ENCODE measurements at regions not wholly inside any gene's neighbourhood (a gene's known extent, or its start where the extent isn't known, plus 50 kb on each side); places are given as distances from the start of the nearest gene placed in this dataset.

DNA sequence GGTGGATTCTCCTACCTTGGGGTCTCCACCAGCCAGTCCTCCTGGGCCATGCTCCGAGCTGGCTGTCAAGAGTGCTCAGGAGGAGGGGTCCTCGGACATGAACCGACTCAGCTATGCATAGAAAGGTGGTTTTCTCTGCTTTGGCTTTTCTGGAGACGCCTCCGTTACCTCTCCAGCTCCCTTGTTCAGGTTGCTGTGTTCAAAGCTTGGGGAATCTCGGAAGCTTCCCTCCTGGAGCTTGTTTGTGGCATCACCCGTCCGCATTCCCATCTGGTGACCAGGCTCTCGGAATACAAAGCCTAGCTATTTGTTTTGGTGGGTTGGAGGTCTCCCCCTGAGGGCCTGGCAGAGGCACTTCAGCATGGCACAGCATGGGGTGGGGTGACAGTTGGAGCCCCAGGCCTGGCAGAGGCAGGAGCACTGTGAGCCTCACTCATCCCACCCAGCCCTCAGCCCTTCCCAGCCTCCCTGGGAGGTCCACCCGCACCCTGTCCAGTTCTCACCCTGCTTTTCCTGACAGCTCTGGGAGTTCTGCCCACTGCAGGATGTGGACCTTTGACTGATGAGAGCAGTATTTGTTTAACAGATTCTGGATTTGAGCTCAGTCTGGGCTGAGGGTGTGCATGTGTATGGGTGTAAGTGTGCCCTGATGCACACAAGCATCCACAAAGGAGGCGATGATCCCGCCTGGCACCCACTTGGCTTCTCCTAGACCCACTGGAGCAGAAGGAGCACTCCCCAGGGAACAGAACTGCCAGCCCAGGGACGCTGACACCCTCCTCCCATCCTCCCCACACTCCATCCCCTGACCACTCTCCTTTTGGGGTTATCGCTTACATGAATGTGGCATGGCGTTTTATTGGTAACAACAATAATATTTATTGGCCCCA lies 107.3 kb upstream of the HS6ST1 start (continued):
- TF ChIP-seq, protein P1, sequence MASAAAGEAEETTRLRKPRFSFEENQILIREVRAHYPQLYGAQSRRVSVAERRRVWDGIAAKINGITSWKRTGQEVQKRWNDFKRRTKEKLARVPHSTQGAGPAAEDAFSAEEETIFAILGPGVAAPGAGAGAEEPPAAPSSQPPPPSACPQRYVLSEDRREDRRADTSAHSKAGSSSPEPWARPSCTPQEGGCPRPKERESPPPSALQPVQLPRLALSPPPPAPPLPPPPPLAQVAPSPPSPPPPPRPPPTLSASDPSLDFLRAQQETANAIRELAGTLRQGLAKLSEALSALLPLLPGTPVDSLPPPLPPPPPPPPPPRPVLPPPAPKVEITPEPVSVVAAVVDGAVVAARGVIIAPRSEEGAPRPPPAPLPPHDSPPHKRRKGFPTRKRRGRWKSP (CRISPR knock-in tag; IDR thresholded peaks at IDR 0.05): no peak
- TF ChIP-seq ZUFSP (CRISPR knock-in tag; IDR thresholded peaks at IDR 0.05; ENCODE audit: borderline replicate concordance) (no peak), GLMP (CRISPR knock-in tag; IDR thresholded peaks at IDR 0.05; ENCODE audit: borderline replicate concordance) (no peak), CREB1 (IDR thresholded peaks at IDR 0.05) (no peak), CREB1 (CRISPR knock-in tag; IDR thresholded peaks at IDR 0.05) (no peak)

DNA sequence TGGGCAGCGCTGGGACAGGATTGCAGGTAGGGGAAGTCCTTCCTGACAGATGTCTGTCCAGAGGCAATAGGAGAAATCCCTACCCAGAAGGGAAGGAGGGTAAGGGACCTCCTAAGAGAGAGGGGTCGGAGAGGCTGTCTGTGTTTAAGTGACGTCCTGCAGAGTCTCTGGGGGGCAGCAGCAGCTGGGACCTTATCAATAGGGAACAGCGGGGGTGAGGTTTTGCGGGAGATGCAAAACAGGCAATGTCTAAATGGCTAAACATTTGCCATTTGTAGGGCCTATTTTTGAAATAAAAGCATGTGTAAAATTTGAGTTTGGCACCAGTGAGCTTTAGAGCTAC lies 108.7 kb upstream of the HS6ST1 start:
- in situ Hi-C loops (cut with HindIII; ENCODE audit: extremely low pct_ligation_motif_present, low pct_unique_long_range_greater_than_20kb): no loop called here
- H4K20me1 ChIP-seq (ENCODE audit: insufficient read depth, low read length): no peaks in the 10 kb centered on the region
- no peaks in the 10 kb centered on the region for H3K4me1 ChIP-seq (ENCODE audit: insufficient read depth, low read length)
- no peak overlapping the region for H2AFZ ChIP-seq (ENCODE audit: low read length)
- ChIA-PET POLR2A (no interaction called here), CTCF (ENCODE audit: low intra/inter-chr PET ratio, low total read pairs) (no interaction called here)
- H3K4me2 ChIP-seq (ENCODE audit: low read depth, low read length): no peak overlapping the region
- H3K79me2 ChIP-seq (ENCODE audit: insufficient read depth, low read length): no peaks in the 10 kb centered on the region
- intact Hi-C loops (cut with micrococcal nuclease; ENCODE audit: unreplicated experiment): no loop called here
- H3K9me3 ChIP-seq (ENCODE audit: low read length): peaks cover 12% of the 10 kb centered on the region
- no peak for ATAC-seq
- H3K4me3 ChIP-seq (replicated peaks in 1 of 3; ENCODE audit: insufficient read depth in 1 of 3, low read depth in 2 of 3, low read length in 3 of 3): no peak overlapping the region
- no peaks in the 10 kb centered on the region for H3K36me3 ChIP-seq (replicated peaks in 1 of 2; ENCODE audit: control insufficient read depth in 1 of 2, insufficient read depth in 2 of 2, low read length in 2 of 2)
- H3K27me3 ChIP-seq (ENCODE audit: control insufficient read depth in 1 of 2, insufficient read depth in 2 of 2, low read length in 2 of 2): peaks cover 2 to 10% of the 10 kb centered on the region in 2 experiments; a peak in 3 of 5 replicates
- H3K27ac ChIP-seq (ENCODE audit: extremely low read length, insufficient read depth, low read length): no peak overlapping the region
- BruUV-seq (replicated peaks): no TSS peak
- no peak overlapping the region for H3K9ac ChIP-seq (ENCODE audit: insufficient read depth, low read depth, low read length)
- no peak for DNase-seq (ENCODE audit: low spot score)
- WGBS (ENCODE audit: low lambda C conversion rate): 57% methylated on average over 5 of the region's 5 CpGs
- FAIRE-seq: no peak
- TF ChIP-seq, protein P2, sequence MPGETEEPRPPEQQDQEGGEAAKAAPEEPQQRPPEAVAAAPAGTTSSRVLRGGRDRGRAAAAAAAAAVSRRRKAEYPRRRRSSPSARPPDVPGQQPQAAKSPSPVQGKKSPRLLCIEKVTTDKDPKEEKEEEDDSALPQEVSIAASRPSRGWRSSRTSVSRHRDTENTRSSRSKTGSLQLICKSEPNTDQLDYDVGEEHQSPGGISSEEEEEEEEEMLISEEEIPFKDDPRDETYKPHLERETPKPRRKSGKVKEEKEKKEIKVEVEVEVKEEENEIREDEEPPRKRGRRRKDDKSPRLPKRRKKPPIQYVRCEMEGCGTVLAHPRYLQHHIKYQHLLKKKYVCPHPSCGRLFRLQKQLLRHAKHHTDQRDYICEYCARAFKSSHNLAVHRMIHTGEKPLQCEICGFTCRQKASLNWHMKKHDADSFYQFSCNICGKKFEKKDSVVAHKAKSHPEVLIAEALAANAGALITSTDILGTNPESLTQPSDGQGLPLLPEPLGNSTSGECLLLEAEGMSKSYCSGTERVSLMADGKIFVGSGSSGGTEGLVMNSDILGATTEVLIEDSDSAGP (CRISPR knock-in tag; IDR thresholded peaks at IDR 0.05; ENCODE audit: borderline replicate concordance): no peak
- TF ChIP-seq ZNF713 (CRISPR knock-in tag; IDR thresholded peaks at IDR 0.05): no peak
- no peak for TF ChIP-seq ZSCAN30 (CRISPR knock-in tag; IDR thresholded peaks at IDR 0.05)
- TF ChIP-seq, protein P3, sequence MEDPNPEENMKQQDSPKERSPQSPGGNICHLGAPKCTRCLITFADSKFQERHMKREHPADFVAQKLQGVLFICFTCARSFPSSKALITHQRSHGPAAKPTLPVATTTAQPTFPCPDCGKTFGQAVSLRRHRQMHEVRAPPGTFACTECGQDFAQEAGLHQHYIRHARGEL (CRISPR knock-in tag; IDR thresholded peaks at IDR 0.05): no peak
- TF ChIP-seq PCBP2 (optimal IDR thresholded peaks at IDR 0.05; ENCODE audit: low read depth, low read length, poor library complexity, severe bottlenecking): no peak
- TF ChIP-seq KLF6 (CRISPR knock-in tag; IDR thresholded peaks at IDR 0.05): no peak
- TF ChIP-seq ISL2 (CRISPR knock-in tag; IDR thresholded peaks at IDR 0.05): no peak
